D721Med (cell line): ENCODE measurements at regions not wholly inside any gene's neighbourhood (a gene's known extent, or its start where the extent isn't known, plus 50 kb on each side); places are given as distances from the start of the nearest gene placed in this dataset.

Experiments used
- DNase-seq: peaks from one replicate; pipeline ENCODE4 v3.0.0; 2011; ENCODE audit warnings: low spot score; ENCODE audit not compliant: insufficient read length
- FAIRE-seq: peaks from 2 replicates; lab custom pipeline; 2011; peaks lifted over from hg19 to GRCh38; lab: Jason Lieb, UNC
- CTCF ChIP-seq: IDR thresholded peaks from 2 replicates; pipeline ENCODE4 v1.5.1; 2012; ENCODE audit warnings: mild to moderate bottlenecking, control low read depth; ENCODE audit not compliant: insufficient read depth; ENCODE audit errors: missing control alignments

GRCh38 chr2:80748592-80748991 lies 444.0 kb upstream of the LRRTM1 start:
- no peak for TF ChIP-seq CTCF
- DNase-seq, result no peak
- FAIRE-seq, result no peak

GRCh38 chr2:80737047-80737446 lies 432.5 kb upstream of the LRRTM1 start:
- FAIRE-seq, result no peak
- no peak for TF ChIP-seq CTCF
- no peak for DNase-seq

- DNase-seq, result no peak
- no peak for FAIRE-seq
- TF ChIP-seq CTCF, result no peak
These were observed 420.4 kb upstream of the LRRTM1 start for GRCh38 chr2:80725001-80725400.

- DNase-seq, result no peak
- TF ChIP-seq CTCF, result no peak
- no peak for FAIRE-seq
These were observed 418.3 kb upstream of the LRRTM1 start for GRCh38 chr2:80722803-80723202.

GRCh38 chr2:80719607-80720006 lies 415.1 kb upstream of the LRRTM1 start:
- FAIRE-seq (no peak), DNase-seq (no peak)
- TF ChIP-seq CTCF, result no peak

- TF ChIP-seq CTCF, result no peak
- FAIRE-seq, result no peak
- no peak for DNase-seq
These were observed 410.9 kb upstream of the LRRTM1 start for GRCh38 chr2:80715433-80715832.

GRCh38 chr2:80711915-80712314 lies 407.4 kb upstream of the LRRTM1 start:
- DNase-seq (no peak), FAIRE-seq (no peak)
- TF ChIP-seq CTCF, result no peak
